ENCODE measurements at regions not wholly inside any gene's neighbourhood (a gene's known extent, or its start where the extent isn't known, plus 50 kb on each side); places are given as distances from the start of the nearest gene placed in this dataset.

DNA sequence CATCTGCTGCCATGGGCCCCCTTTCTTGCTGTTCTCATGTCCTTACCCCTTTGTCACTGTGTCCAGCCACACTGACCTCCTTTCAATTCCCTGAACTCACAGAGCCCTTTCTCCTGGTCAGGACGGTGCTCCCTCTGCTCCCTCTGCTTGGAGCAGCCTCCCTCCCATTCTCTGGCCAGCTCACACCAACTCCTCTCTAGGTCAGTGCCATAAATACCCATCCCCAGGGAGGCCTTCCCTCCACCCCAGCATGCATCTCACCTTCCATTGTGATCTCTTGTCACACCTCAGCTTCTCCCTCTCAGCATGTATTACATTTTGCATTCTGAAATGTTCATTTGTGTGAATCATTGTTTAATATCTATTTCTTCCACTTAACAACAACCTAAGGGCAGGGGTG lies 50.9 kb upstream of the PRNP start:
- TF ChIP-seq, protein P1, sequence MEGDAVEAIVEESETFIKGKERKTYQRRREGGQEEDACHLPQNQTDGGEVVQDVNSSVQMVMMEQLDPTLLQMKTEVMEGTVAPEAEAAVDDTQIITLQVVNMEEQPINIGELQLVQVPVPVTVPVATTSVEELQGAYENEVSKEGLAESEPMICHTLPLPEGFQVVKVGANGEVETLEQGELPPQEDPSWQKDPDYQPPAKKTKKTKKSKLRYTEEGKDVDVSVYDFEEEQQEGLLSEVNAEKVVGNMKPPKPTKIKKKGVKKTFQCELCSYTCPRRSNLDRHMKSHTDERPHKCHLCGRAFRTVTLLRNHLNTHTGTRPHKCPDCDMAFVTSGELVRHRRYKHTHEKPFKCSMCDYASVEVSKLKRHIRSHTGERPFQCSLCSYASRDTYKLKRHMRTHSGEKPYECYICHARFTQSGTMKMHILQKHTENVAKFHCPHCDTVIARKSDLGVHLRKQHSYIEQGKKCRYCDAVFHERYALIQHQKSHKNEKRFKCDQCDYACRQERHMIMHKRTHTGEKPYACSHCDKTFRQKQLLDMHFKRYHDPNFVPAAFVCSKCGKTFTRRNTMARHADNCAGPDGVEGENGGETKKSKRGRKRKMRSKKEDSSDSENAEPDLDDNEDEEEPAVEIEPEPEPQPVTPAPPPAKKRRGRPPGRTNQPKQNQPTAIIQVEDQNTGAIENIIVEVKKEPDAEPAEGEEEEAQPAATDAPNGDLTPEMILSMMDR (IDR thresholded peaks at IDR 0.05), result no peak
- TF ChIP-seq POLR2AphosphoS5 (IDR thresholded peaks at IDR 0.05) (no peak), POLR2A (IDR thresholded peaks at IDR 0.05) (no peak)
